ENCODE measurements at regions not wholly inside any gene's neighbourhood (a gene's known extent, or its start where the extent isn't known, plus 50 kb on each side); places are given as distances from the start of the nearest gene placed in this dataset.

- no peak overlapping the region for H3K27ac ChIP-seq (ENCODE audit: insufficient read length, low read depth, low read length)
- no CpG with 5 or more reads among the region's 2 CpGs for WGBS (ENCODE audit: extremely low coverage, insufficient read length, low lambda C conversion rate)
- H3K27me3 ChIP-seq (ENCODE audit: insufficient read depth, low read length) = no peaks in the 10 kb centered on the region
- H3K79me2 ChIP-seq (ENCODE audit: insufficient read depth, low read length) = no peaks in the 10 kb centered on the region
- Mint-ChIP-seq H3K36me3 (ENCODE audit: insufficient read depth in 1 of 3, low read depth in 3 of 3) (peaks cover 0 to 25% (median 14%) of the 10 kb centered on the region in 3 experiments; a peak in 6 of 7 replicates), H3K4me1 (no peaks in the 10 kb centered on the region), H3K9me3 (peaks cover 39 to 92% of the 10 kb centered on the region in 2 experiments), H3K4me3 (no peak overlapping the region), H3K27ac (no peak overlapping the region), H3K27me3 (ENCODE audit: low read depth) (no peaks in the 10 kb centered on the region)
- H3K23ac ChIP-seq (ENCODE audit: insufficient read length, low read depth, low read length) = no peak overlapping the region
- H3K4me2 ChIP-seq (ENCODE audit: insufficient read depth, insufficient read length, low read length) = no peak overlapping the region
- no peak overlapping the region for H2BK120ac ChIP-seq (ENCODE audit: low read depth, low read length, poor library complexity, severe bottlenecking)
- H3K18ac ChIP-seq (ENCODE audit: insufficient read length, low read depth, low read length) = no peak overlapping the region
- H3K79me1 ChIP-seq (ENCODE audit: insufficient read depth, low read depth, low read length, poor library complexity, severe bottlenecking) = no peaks in the 10 kb centered on the region
- H2BK20ac ChIP-seq (ENCODE audit: low read depth, low read length, poor library complexity, severe bottlenecking) = no peak overlapping the region
- H3K56ac ChIP-seq (ENCODE audit: insufficient read length, low read depth, low read length) = no peak overlapping the region
- H2AK5ac ChIP-seq (ENCODE audit: insufficient read length, low read length) = no peak overlapping the region
- no peak overlapping the region for H2BK12ac ChIP-seq (ENCODE audit: insufficient read length, low read depth, low read length)
- H2BK15ac ChIP-seq (ENCODE audit: low read depth, low read length) = no peak overlapping the region
- no peak overlapping the region for H3K14ac ChIP-seq (ENCODE audit: insufficient read depth, low read length)
- no peaks in the 10 kb centered on the region for H4K20me1 ChIP-seq (ENCODE audit: control insufficient read depth, insufficient read depth, insufficient read length)
- no peak overlapping the region for H3K9ac ChIP-seq (ENCODE audit: extremely low read depth, insufficient read length, low read length)
- no peak overlapping the region for H4K5ac ChIP-seq (ENCODE audit: insufficient read length, low read depth, low read length)
- no peak overlapping the region for H4K91ac ChIP-seq (ENCODE audit: insufficient read length, low read depth, low read length)
- H3T11ph ChIP-seq (ENCODE audit: low read length) = no peak overlapping the region
- no peaks in the 10 kb centered on the region for H3K4me1 ChIP-seq (ENCODE audit: insufficient read depth, low read length)
- H3K9me3 ChIP-seq (ENCODE audit: control insufficient read depth, low read depth, low read length) = peaks cover 82% of the 10 kb centered on the region
- TF ChIP-seq CTCF (conservative IDR thresholded peaks at IDR 0.05) = no peak
- no peak for DNase-seq
- H2AFZ ChIP-seq (ENCODE audit: low read length) = no peak overlapping the region
- no peaks in the 10 kb centered on the region for H3K23me2 ChIP-seq (ENCODE audit: insufficient read length, low read depth, low read length, poor library complexity, severe bottlenecking)
- no peak overlapping the region for H4K8ac ChIP-seq (replicated peaks; ENCODE audit: insufficient read length, low read depth, low read length)
- no peak overlapping the region for H3K4ac ChIP-seq (ENCODE audit: low read depth, low read length)
- H2BK5ac ChIP-seq (ENCODE audit: insufficient read length, low read length) = no peak overlapping the region
Measured at GRCh38 chr19:23543351-23543750, 143.7 kb downstream of the ZNF675 start.

All from H9 (cell line).